HG02981 (cell line): ENCODE measurements at regions not wholly inside any gene's neighbourhood (a gene's known extent, or its start where the extent isn't known, plus 50 kb on each side); places are given as distances from the start of the nearest gene placed in this dataset.
"Not testable (repeated sequence)": the region's sequence is repeated elsewhere in the genome, so short reads cannot be mapped to it uniquely, and the experiment has no call there.

Experiments used
- ATAC-seq: cut with Tn5 transposase; IDR thresholded peaks from one replicate; pipeline ENCODE4 v1.9.1; 2021; ENCODE audit warnings: mild to moderate bottlenecking, moderate library complexity; ENCODE audit not compliant: unreplicated experiment

- ATAC-seq, result not testable (repeated sequence)
Measured at GRCh38 chr18:30839056-30839561, 203.4 kb downstream of the DSC3 start.

- ATAC-seq, result no peak
Measured at GRCh38 chr18:30828700-30829099, 213.8 kb downstream of the DSC3 start.

GRCh38 chr18:30819619-30820018 lies 222.9 kb downstream of the DSC3 start:
- ATAC-seq, result no peak

- ATAC-seq, result no peak
Measured at GRCh38 chr18:30814446-30814845, 228.1 kb downstream of the DSC3 start.

GRCh38 chr18:30811580-30811979 lies 231.0 kb downstream of the DSC3 start:
- ATAC-seq, result no peak

- no peak for ATAC-seq
Measured at GRCh38 chr18:30810580-30810979, 232.0 kb downstream of the DSC3 start.

- ATAC-seq, result no peak
Measured at GRCh38 chr18:30806823-30807222, 235.7 kb downstream of the DSC3 start.

GRCh38 chr18:30800800-30801199 lies 241.7 kb downstream of the DSC3 start:
- no peak for ATAC-seq

- ATAC-seq, result no peak
Measured at GRCh38 chr18:30792051-30792450, 250.5 kb downstream of the DSC3 start.

- not testable (repeated sequence) for ATAC-seq
Measured at GRCh38 chr18:30788411-30788991, 254.0 kb downstream of the DSC3 start.

- ATAC-seq, result no peak
Measured at GRCh38 chr18:30787410-30787809, 255.1 kb downstream of the DSC3 start.

- no peak for ATAC-seq
Measured at GRCh38 chr18:30781601-30782000, 260.9 kb downstream of the DSC3 start.

- ATAC-seq, result no peak
Measured at GRCh38 chr18:30775629-30776028, 266.9 kb downstream of the DSC3 start.

- ATAC-seq, result not testable (repeated sequence)
Measured at GRCh38 chr18:30772170-30772569, 270.4 kb downstream of the DSC3 start.

GRCh38 chr18:30766053-30766452 lies 276.5 kb downstream of the DSC3 start:
- no peak for ATAC-seq

- ATAC-seq, result no peak
Measured at GRCh38 chr18:30765247-30765646, 277.3 kb downstream of the DSC3 start.

- ATAC-seq, result no peak
Measured at GRCh38 chr18:30763902-30764350, 278.6 kb downstream of the DSC3 start.

GRCh38 chr18:30754846-30755245 lies 287.7 kb downstream of the DSC3 start:
- no peak for ATAC-seq

GRCh38 chr18:30748541-30748940 lies 294.0 kb downstream of the DSC3 start:
- ATAC-seq, result no peak

GRCh38 chr18:30746224-30746623 lies 296.3 kb downstream of the DSC3 start:
- no peak for ATAC-seq

GRCh38 chr18:30743033-30743432 lies 299.5 kb downstream of the DSC3 start:
- ATAC-seq, result no peak

- no peak for ATAC-seq
Measured at GRCh38 chr18:30730915-30731314, 311.6 kb downstream of the DSC3 start.

GRCh38 chr18:30727849-30728248 lies 314.7 kb downstream of the DSC3 start:
- ATAC-seq, result no peak
